GM12878 (cell line): ENCODE measurements at regions not wholly inside any gene's neighbourhood (a gene's known extent, or its start where the extent isn't known, plus 50 kb on each side); places are given as distances from the start of the nearest gene placed in this dataset.

Experiments used
- ATAC-seq: fragments of 200-7000 bp; cut with Tn5 transposase; 3 replicates; pipeline ENCODE4 v1.9.1; 2020; ENCODE audit warnings: mild to moderate bottlenecking, moderate library complexity
- BruUV-seq: library from RNA; stranded (reverse); fragments of 400-500 nt; replicated peaks from 2 replicates; lab custom pipeline; 2021; lab: Mats Ljungman, UMichigan
- CTCF ChIA-PET: fragments of 300-600 bp; sonication (Branson Sonifier 250); formaldehyde crosslinking; extraction: SDS; loops from one replicate; lab custom pipeline; 2021; ENCODE audit warnings: inconsistent platforms; lab: Yijun Ruan, JAX
- POLR2A ChIA-PET: fragments of 350-600 bp; formaldehyde crosslinking; extraction: SDS; loops from one replicate; lab custom pipeline; 2021; ENCODE audit warnings: inconsistent platforms; lab: Charles Lee
- RAD21 ChIA-PET: fragments of 300-600 bp; sonication (Branson Sonifier 250); formaldehyde crosslinking; loops from one replicate; lab custom pipeline; 2023; ENCODE audit warnings: antibody characterized with exemption; ENCODE audit not compliant: unreplicated experiment; lab: Charles Lee
- SMC1A ChIA-PET: fragments of 300-600 bp; sonication (Branson Sonifier 250); formaldehyde crosslinking; loops from one replicate; lab custom pipeline; 2023; ENCODE audit not compliant: unreplicated experiment, uncharacterized antibody; lab: Charles Lee
- DNase-seq: peaks from one replicate; pipeline ENCODE4 v3.0.0-alpha.2; 2011; ENCODE audit warnings: low read depth, low spot score
- FAIRE-seq: peaks from 3 replicates; lab custom pipeline; 2011; peaks lifted over from hg19 to GRCh38; lab: Jason Lieb, UNC
- H2AFZ ChIP-seq: 2 replicates; pipeline ENCODE4 v1.6.0; 2011; ENCODE audit warnings: low read depth, low read length, control low read depth; ENCODE audit not compliant: control insufficient read depth
- H3K27ac ChIP-seq: 2 replicates; pipeline ENCODE4 v1.5.1; 2011; ENCODE audit warnings: control low read depth; ENCODE audit not compliant: control insufficient read depth, insufficient read depth
- H3K27me3 ChIP-seq, 2 experiments: replicated peaks in 1 of 2; 2 replicates each; pipeline versions ENCODE4 v1.6.0 to v1.6.1; 2011; ENCODE audit warnings: low read length in 1 of 2; ENCODE audit not compliant: control insufficient read depth in 2 of 2, insufficient read depth in 2 of 2
- H3K36me3 ChIP-seq, 2 experiments: 2 replicates each; pipeline ENCODE4 v1.5.1; 2011; ENCODE audit warnings: low read length in 1 of 2; ENCODE audit not compliant: control insufficient read depth in 2 of 2, insufficient read depth in 2 of 2
- H3K4me1 ChIP-seq: 2 replicates; pipeline ENCODE4 v1.6.1; 2011; ENCODE audit warnings: mild to moderate bottlenecking, low read length, moderate library complexity, mixed read lengths; ENCODE audit not compliant: control insufficient read depth, insufficient read depth
- H3K4me2 ChIP-seq: 2 replicates; pipeline ENCODE4 v1.6.0; 2011; ENCODE audit warnings: control low read depth; ENCODE audit not compliant: control insufficient read depth, insufficient read depth
- H3K4me3 ChIP-seq: fragments of 200-600 bp; sonication (generic); 2 replicates; pipeline ENCODE4 v1.5.1; 2016
- H3K79me2 ChIP-seq: 2 replicates; pipeline ENCODE4 v1.6.0; 2011; ENCODE audit warnings: low read length; ENCODE audit not compliant: control insufficient read depth, insufficient read depth
- H3K9ac ChIP-seq: 2 replicates; pipeline ENCODE4 v1.8.0; 2011; ENCODE audit warnings: low read length, control low read depth, mixed read lengths; ENCODE audit not compliant: control insufficient read depth, insufficient read depth
- H3K9me3 ChIP-seq: replicated peaks from 3 replicates; pipeline ENCODE4 v1.5.1; 2011; ENCODE audit warnings: mild to moderate bottlenecking, low read length; ENCODE audit not compliant: control insufficient read depth, insufficient read depth
- H4K20me1 ChIP-seq: 2 replicates; pipeline ENCODE4 v1.6.0; 2011; ENCODE audit not compliant: control insufficient read depth, insufficient read depth
- BCLAF1 ChIP-seq: fragments of 450-650 bp; IDR thresholded peaks from 2 replicates; pipeline ENCODE4 v1.6.1; 2017; ENCODE audit warnings: antibody characterized with exemption, mild to moderate bottlenecking, moderate library complexity
- CTCF ChIP-seq, 3 experiments: IDR thresholded peaks in 2 of 3; conservative IDR thresholded peaks in 1 of 3; 2 replicates each; pipeline ENCODE4 v1.5.1; 2011; ENCODE audit warnings: low read depth in 3 of 3, low read length in 3 of 3, mild to moderate bottlenecking in 3 of 3, control low read depth in 2 of 3, moderate library complexity in 2 of 3, inconsistent platforms in 1 of 3, mixed read lengths in 1 of 3; ENCODE audit not compliant: control insufficient read depth in 2 of 3, insufficient read depth in 1 of 3; ENCODE audit errors: extremely low read depth in 1 of 3
- JUND ChIP-seq: IDR thresholded peaks from 2 replicates; pipeline ENCODE4 v1.6.1; 2012; ENCODE audit warnings: low read depth, mild to moderate bottlenecking, low read length, improper control_type of control experiment, moderate library complexity
- PAX5 ChIP-seq: IDR thresholded peaks from 2 replicates; pipeline ENCODE4 v1.6.1; 2011; ENCODE audit warnings: low read depth, low read length, borderline replicate concordance
- SREBF2 ChIP-seq: IDR thresholded peaks from 2 replicates; pipeline ENCODE4 v1.6.1; 2012; ENCODE audit warnings: mild to moderate bottlenecking, low read length
- SUZ12 ChIP-seq: fragments of 200-600 bp; sonication (generic); IDR thresholded peaks from one replicate; pipeline ENCODE4 v1.6.1; 2018; ENCODE audit warnings: antibody characterized with exemption, mild to moderate bottlenecking; ENCODE audit not compliant: unreplicated experiment
- TBL1XR1 ChIP-seq: IDR thresholded peaks from 2 replicates; pipeline ENCODE4 v1.6.1; 2012; ENCODE audit warnings: low read depth, low read length, improper control_type of control experiment
- TCF7 ChIP-seq: IDR thresholded peaks from 2 replicates; pipeline ENCODE4 v1.6.1; 2014; ENCODE audit warnings: antibody characterized with exemption, borderline replicate concordance
- USF2 ChIP-seq: IDR thresholded peaks from 2 replicates; pipeline ENCODE4 v1.6.1; 2011; ENCODE audit warnings: low read depth, low read length, improper control_type of control experiment, borderline replicate concordance
- WRNIP1 ChIP-seq: IDR thresholded peaks from 2 replicates; pipeline ENCODE4 v1.6.1; 2011; ENCODE audit warnings: low read depth, low read length, improper control_type of control experiment, borderline replicate concordance
- WGBS: methylation state at CpG from one replicate; pipeline ENCODE4 v1.1.6; 2016; ENCODE audit warnings: low lambda C conversion rate; ENCODE audit not compliant: insufficient replicate concordance, insufficient coverage; ENCODE audit errors: missing lambda C conversion rate; 5-methylcytosine and 5-hydroxymethylcytosine counted together
- in situ Hi-C: fragments of 300-500 bp; cut with MboI; formaldehyde crosslinking; loops from 9 replicates; pipeline ENCODE4 v1.14.3; 2018; ENCODE audit warnings: mixed read lengths
- intact Hi-C: fragments of 100-400 bp; cut with micrococcal nuclease; formaldehyde crosslinking; loops from one replicate; pipeline ENCODE4 v1.14.2; 2022; ENCODE audit not compliant: unreplicated experiment
- TF ChIP-seq, protein P1 (sequence below): IDR thresholded peaks from 2 replicates; pipeline ENCODE4 v1.6.1; 2012; ENCODE audit warnings: low read depth, low read length, improper control_type of control experiment
- TF ChIP-seq, protein P2 (sequence below): fragments of 450-650 bp; IDR thresholded peaks from 2 replicates; pipeline ENCODE4 v1.6.1; 2018; ENCODE audit warnings: borderline replicate concordance, mild to moderate bottlenecking; ENCODE audit not compliant: partially characterized antibody

GRCh38 chr18:76145521-76146376, 349.3 kb downstream of the ZNF516 start (continued):
- TF ChIP-seq BCLAF1 (no peak), CTCF (IDR thresholded peaks at IDR 0.05 in 2 of 3, conservative IDR thresholded peaks at IDR 0.05 in 1 of 3; ENCODE audit: control insufficient read depth in 2 of 3, extremely low read depth in 1 of 3, insufficient read depth in 1 of 3, low read depth in 3 of 3, low read length in 3 of 3) (no peak), WRNIP1 (no peak), JUND (no peak)

DNA sequence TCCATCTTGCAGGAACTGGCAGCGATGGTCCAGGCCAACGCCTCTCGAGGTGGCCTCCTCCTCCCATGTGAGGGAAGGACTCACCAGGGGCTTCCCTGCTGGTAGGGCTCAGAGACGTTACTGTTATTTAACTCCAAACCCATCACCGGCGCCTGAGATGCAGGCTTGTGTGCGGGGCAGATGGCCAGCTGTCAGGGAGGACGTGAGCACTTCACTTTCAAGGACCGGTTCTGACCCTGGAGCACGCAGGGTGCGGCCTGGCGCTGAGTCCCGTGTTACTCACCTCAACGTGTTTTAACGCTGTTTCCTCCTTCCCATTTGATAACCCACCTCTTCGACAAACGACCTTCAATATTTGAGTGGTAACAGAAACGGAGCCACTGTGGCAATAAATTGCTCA, 350.2 kb downstream of the ZNF516 start:
- Histone ChIP-seq H3K9me3 (no peaks in the 10 kb centered on the region), H2AFZ (no peak overlapping the region), H3K9ac (no peak overlapping the region), H4K20me1 (no peaks in the 10 kb centered on the region), H3K36me3 (no peaks in the 10 kb centered on the region), H3K4me3 (no peak overlapping the region), H3K4me1 (no peaks in the 10 kb centered on the region), H3K27me3 (no peaks in the 10 kb centered on the region), H3K27ac (no peak overlapping the region), H3K79me2 (no peaks in the 10 kb centered on the region), H3K4me2 (no peak overlapping the region)
- WGBS: 52% methylated on average over 18 of the region's 18 CpGs
- intact Hi-C loops: no loop called here
- ChIA-PET CTCF (interaction anchor here (1.0 kb wide), 1 partner anchor 26 kb away, joined by 3 read pairs; no protein-coding TSS in a partner anchor), SMC1A (no interaction called here), RAD21 (no interaction called here), POLR2A (no interaction called here)
- FAIRE-seq: no peak
- no peak for ATAC-seq
- in situ Hi-C loops: no loop called here
- BruUV-seq: no TSS peak
- DNase-seq: no peak
- no peak for TF ChIP-seq TCF7
- TF ChIP-seq, protein P1, sequence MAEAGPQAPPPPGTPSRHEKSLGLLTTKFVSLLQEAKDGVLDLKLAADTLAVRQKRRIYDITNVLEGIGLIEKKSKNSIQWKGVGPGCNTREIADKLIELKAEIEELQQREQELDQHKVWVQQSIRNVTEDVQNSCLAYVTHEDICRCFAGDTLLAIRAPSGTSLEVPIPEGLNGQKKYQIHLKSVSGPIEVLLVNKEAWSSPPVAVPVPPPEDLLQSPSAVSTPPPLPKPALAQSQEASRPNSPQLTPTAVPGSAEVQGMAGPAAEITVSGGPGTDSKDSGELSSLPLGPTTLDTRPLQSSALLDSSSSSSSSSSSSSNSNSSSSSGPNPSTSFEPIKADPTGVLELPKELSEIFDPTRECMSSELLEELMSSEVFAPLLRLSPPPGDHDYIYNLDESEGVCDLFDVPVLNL: no peak
- no peak for TF ChIP-seq TBL1XR1
- TF ChIP-seq, protein P2, sequence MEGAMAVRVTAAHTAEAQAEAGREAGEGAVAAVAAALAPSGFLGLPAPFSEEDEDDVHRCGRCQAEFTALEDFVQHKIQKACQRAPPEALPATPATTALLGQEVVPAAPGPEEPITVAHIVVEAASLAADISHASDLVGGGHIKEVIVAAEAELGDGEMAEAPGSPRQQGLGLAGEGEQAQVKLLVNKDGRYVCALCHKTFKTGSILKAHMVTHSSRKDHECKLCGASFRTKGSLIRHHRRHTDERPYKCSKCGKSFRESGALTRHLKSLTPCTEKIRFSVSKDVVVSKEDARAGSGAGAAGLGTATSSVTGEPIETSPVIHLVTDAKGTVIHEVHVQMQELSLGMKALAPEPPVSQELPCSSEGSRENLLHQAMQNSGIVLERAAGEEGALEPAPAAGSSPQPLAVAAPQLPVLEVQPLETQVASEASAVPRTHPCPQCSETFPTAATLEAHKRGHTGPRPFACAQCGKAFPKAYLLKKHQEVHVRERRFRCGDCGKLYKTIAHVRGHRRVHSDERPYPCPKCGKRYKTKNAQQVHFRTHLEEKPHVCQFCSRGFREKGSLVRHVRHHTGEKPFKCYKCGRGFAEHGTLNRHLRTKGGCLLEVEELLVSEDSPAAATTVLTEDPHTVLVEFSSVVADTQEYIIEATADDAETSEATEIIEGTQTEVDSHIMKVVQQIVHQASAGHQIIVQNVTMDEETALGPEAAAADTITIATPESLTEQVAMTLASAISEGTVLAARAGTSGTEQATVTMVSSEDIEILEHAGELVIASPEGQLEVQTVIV: no peak
- TF ChIP-seq SREBF2: no peak
- no peak for TF ChIP-seq USF2
- TF ChIP-seq SUZ12: no peak
- TF ChIP-seq PAX5: no peak
